GM21381 (cell line): ENCODE measurements at regions not wholly inside any gene's neighbourhood (a gene's known extent, or its start where the extent isn't known, plus 50 kb on each side); places are given as distances from the start of the nearest gene placed in this dataset.
"Not testable (repeated sequence)": the region's sequence is repeated elsewhere in the genome, so short reads cannot be mapped to it uniquely, and the experiment has no call there.

ENCODE experiments used
- ATAC-seq: cut with Tn5 transposase; IDR thresholded peaks from one replicate; pipeline ENCODE4 v1.9.1; 2021; ENCODE audit warnings: mild to moderate bottlenecking, moderate library complexity; ENCODE audit not compliant: unreplicated experiment

GRCh38 chr5:125225424-125225823 lies 479.0 kb upstream of the ZNF608 start:
- ATAC-seq = no peak

DNA sequence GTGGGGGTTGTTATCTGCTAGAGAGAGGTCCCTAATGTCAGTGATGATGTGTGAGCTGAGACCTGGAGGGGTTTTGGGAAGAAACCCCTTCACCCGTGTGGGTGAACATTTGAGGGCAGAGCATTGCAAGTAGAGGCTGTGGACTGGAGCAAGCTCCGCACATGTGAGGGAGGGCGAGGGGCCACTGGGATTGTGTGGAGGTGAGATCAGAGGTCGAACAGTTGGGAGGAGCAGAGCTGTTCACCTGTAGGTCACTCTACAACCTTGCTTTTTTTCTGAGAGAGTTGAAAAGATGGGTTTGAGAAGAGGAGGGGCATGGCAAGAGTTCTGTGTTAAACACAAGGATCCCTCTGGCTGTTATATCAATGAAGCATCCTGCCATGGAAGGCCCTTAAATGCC lies 480.4 kb upstream of the ZNF608 start:
- ATAC-seq = no peak

DNA sequence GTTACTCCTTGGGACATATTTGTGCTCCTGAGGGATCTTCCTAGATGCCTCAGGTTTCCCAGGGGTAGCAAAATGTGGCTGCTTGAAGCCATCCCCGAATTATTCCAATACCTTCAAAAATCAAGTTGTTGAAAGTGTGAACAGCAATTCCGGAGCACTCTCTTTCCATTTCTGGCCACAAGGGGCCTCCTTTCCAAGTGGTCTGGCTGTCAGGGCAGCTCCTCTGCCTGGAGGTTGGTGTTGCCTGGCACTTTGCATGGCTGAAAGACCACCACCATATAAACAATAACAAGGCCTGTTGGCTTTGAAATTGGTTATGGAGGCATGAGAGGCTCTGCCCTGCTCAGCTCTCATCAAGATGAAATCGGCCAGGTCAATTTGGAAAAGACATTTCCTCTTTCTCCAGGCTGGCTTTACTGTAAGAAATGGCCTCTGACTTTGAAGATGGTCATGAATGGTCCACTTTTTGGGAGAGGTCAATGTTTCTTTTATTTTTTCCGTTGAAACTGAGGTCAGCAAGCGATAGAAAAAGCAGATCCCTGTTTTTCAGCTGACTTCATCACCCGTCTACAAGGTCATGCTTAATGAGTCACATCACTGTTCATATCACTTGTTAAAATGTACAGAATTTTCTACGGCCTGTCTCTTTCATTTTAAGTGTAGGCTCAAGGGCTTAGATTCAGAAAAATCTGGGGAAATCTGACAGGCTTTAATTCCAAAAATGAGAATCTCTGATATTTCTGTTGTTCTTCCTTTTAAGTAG lies 481.1 kb upstream of the ZNF608 start:
- ATAC-seq = no peak

- ATAC-seq = no peak
Observed at GRCh38 chr5:125228363-125229070, 482.1 kb upstream of the ZNF608 start.

GRCh38 chr5:125229556-125229955 lies 483.1 kb upstream of the ZNF608 start:
- no peak for ATAC-seq

GRCh38 chr5:125232779-125233230 lies 486.4 kb upstream of the ZNF608 start:
- ATAC-seq = no peak

GRCh38 chr5:125233944-125234343 lies 487.5 kb upstream of the ZNF608 start:
- no peak for ATAC-seq

- ATAC-seq = no peak
Observed at GRCh38 chr5:125236007-125236406, 489.6 kb upstream of the ZNF608 start.

DNA sequence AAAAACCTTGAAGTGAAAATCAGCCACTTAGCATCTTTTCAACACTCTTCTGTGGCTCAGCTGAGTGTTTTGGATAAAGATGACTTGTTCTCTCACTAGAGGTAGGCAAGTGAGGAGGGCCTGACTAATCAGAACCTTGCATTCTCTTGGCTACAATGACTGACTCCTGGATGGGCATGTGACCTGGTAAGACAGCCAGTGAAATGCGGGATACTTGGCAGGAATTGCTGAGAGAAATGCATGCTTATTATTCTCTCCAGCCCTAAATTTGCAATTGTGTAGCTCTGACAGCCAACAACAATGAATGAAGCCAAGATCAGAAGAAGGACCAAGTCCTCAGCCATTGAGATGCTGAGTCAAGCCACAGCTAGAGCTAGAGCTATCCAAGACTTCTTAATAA lies 490.5 kb upstream of the ZNF608 start:
- no peak for ATAC-seq

GRCh38 chr5:125244531-125244930 lies 498.1 kb upstream of the ZNF608 start:
- no peak for ATAC-seq

- ATAC-seq = no peak
Observed at GRCh38 chr5:125245216-125245615, 498.8 kb upstream of the ZNF608 start.

GRCh38 chr5:125249400-125249799 lies 503.0 kb upstream of the ZNF608 start:
- ATAC-seq = no peak

GRCh38 chr5:125251703-125252102 lies 505.3 kb upstream of the ZNF608 start:
- no peak for ATAC-seq

DNA sequence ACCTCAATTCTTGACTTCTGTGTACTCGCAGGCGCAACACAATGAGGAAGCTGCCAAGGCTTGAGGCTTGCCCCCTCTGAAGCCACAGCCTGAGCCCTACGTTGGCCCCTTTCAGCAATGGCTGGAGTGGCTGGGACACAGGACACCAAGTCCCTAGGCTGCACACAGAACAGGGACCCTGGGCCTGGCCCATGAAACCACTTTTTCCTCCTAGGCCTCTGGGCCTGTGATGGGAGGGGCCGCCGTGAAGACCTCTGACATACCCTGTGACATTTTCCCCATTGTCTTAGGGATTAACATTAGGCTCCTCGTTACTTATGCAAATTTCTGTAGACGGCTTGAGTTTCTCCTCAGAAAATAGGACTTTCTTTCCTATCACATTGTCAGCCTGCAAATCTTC lies 507.2 kb upstream of the ZNF608 start:
- not testable (repeated sequence) for ATAC-seq

GRCh38 chr5:125254267-125254666 lies 507.8 kb upstream of the ZNF608 start:
- ATAC-seq = no peak

GRCh38 chr5:125256296-125256695 lies 509.9 kb upstream of the ZNF608 start:
- no peak for ATAC-seq

DNA sequence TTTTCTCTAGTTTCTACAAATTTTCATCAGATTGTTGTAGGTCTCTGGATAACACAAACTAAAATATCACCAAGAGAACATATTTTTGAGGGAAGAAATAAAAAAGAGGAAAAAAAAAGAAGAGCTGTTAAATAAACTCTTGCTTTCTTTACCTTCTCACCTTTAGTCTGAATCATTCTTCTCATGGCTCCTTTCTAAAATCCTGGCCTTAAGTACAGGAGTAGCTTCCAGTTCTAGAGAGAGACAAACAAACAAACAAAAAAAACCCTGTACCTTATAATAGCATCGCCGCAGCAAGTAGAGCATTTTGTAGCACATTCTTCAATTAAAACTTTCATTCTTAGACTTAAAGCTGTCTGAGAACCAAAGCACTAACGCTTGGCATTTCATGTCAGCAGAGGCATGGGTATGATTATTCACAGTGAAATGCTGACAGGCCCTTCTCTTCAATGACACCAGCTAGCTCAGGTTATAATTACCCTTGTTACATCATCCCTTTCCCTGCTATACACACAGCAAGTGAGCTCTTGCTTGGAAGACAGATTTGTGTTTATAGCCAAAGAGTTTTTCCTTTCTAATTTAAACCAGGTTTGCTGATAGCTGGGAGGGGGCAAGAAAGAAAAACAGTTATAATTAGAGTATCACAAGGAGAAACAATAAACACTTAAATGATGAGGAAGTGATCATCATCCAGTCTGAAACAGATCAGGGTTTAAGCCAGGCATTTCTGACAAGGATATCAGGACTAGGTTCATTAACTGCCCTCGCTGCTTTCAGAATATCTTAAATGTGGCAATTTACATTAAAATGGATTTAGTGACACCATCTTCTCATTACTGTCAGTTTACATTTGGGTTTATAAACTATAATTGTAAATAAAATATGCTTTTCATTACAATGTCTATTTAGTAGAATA lies 510.9 kb upstream of the ZNF608 start:
- ATAC-seq = no peak

DNA sequence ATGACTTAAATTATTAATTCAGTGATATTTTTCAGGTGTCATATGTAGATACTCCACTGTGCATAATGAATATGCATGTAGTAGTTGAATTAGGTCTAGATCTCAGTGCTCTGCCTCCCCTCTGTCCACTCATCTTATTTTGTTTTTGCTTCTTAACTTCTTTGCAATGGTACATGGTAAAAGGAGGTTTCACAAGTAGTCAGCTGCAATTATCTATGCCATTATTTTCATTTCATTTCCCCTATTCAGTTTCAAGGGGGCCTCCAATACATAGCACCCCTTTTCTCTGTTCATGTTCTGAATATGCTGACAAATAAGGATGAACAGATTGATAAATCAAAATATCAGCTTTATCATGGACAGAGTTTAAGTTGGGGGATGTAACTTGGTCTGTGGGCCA lies 511.6 kb upstream of the ZNF608 start:
- ATAC-seq = no peak

GRCh38 chr5:125258615-125259014 lies 512.2 kb upstream of the ZNF608 start:
- no peak for ATAC-seq

GRCh38 chr5:125261505-125262250 lies 515.2 kb upstream of the ZNF608 start:
- ATAC-seq = no peak

DNA sequence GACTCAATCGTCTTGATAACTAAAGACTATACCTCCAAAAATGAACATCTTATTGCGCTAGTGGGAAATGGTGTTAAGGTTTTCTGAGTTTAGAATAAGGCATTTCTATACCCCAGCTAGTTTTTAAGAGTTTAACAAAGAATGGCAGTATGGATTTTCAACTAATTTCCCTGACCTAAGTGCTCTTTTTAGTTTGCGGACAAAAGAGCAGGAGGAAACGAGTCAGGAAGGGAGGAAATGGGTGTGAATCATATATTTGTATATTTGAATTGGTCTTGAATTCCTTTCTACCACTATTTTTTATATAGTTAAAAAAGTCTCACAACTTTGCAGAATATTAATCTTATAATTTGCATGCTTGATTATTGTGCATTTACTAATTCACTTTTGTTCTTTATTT lies 516.3 kb upstream of the ZNF608 start:
- ATAC-seq = no peak
